ENCODE measurements at regions not wholly inside any gene's neighbourhood (a gene's known extent, or its start where the extent isn't known, plus 50 kb on each side); places are given as distances from the start of the nearest gene placed in this dataset.

GRCh38 chr7:68674826-68675225, 923.4 kb upstream of the AUTS2 start:
- no peaks in the 10 kb centered on the region for H3K36me3 ChIP-seq (ENCODE audit: insufficient read depth, low read length)
- DNase-seq = no peak
- H4K20me1 ChIP-seq (ENCODE audit: insufficient read depth, low read length) = no peaks in the 10 kb centered on the region
- H3K9ac ChIP-seq (ENCODE audit: low read depth, low read length) = no peak overlapping the region
- H3K27ac ChIP-seq (ENCODE audit: low read length) = no peak overlapping the region
- H3K79me2 ChIP-seq (ENCODE audit: insufficient read depth, low read length) = no peaks in the 10 kb centered on the region
- no peak for ATAC-seq (ENCODE audit: insufficient read depth, low read depth)
- H3K9me3 ChIP-seq (ENCODE audit: insufficient read depth, low read length, severe bottlenecking) = no peaks in the 10 kb centered on the region
- H2AFZ ChIP-seq (ENCODE audit: low read depth, low read length) = no peak overlapping the region
- H3K4me3 ChIP-seq (ENCODE audit: low read depth in 1 of 2, low read length in 2 of 2) = no peak overlapping the region
- no peak for TF ChIP-seq EZH2 (IDR thresholded peaks at IDR 0.05; ENCODE audit: borderline replicate concordance, low read depth, low read length, severe bottlenecking)
- no peak for TF ChIP-seq CTCF (IDR thresholded peaks at IDR 0.05; ENCODE audit: borderline replicate concordance, extremely low read depth, low read length, poor library complexity, severe bottlenecking)
- H3K27me3 ChIP-seq (ENCODE audit: insufficient read depth, low read length, poor library complexity) = no peaks in the 10 kb centered on the region
- no peaks in the 10 kb centered on the region for H3K4me1 ChIP-seq (ENCODE audit: insufficient read depth, low read length)
- no peak overlapping the region for H3K4me2 ChIP-seq (ENCODE audit: insufficient read depth, low read length)

- H3K4me3 ChIP-seq (ENCODE audit: low read depth in 1 of 2, low read length in 2 of 2) = no peak overlapping the region
- no peaks in the 10 kb centered on the region for H3K36me3 ChIP-seq (ENCODE audit: insufficient read depth, low read length)
- no peak overlapping the region for H2AFZ ChIP-seq (ENCODE audit: low read depth, low read length)
- no peaks in the 10 kb centered on the region for H3K9me3 ChIP-seq (ENCODE audit: insufficient read depth, low read length, severe bottlenecking)
- H3K9ac ChIP-seq (ENCODE audit: low read depth, low read length) = no peak overlapping the region
- H3K79me2 ChIP-seq (ENCODE audit: insufficient read depth, low read length) = no peaks in the 10 kb centered on the region
- no peak overlapping the region for H3K27ac ChIP-seq (ENCODE audit: low read length)
- H3K4me2 ChIP-seq (ENCODE audit: insufficient read depth, low read length) = no peak overlapping the region
- H4K20me1 ChIP-seq (ENCODE audit: insufficient read depth, low read length) = no peaks in the 10 kb centered on the region
- ATAC-seq (ENCODE audit: insufficient read depth, low read depth) = no peak
- H3K27me3 ChIP-seq (ENCODE audit: insufficient read depth, low read length, poor library complexity) = no peaks in the 10 kb centered on the region
- no peak for DNase-seq
- H3K4me1 ChIP-seq (ENCODE audit: insufficient read depth, low read length) = no peaks in the 10 kb centered on the region
- TF ChIP-seq CTCF (IDR thresholded peaks at IDR 0.05; ENCODE audit: borderline replicate concordance, extremely low read depth, low read length, poor library complexity, severe bottlenecking) (no peak), EZH2 (IDR thresholded peaks at IDR 0.05; ENCODE audit: borderline replicate concordance, low read depth, low read length, severe bottlenecking) (no peak)
Measured at GRCh38 chr7:68676813-68677535, 921.3 kb upstream of the AUTS2 start.

GRCh38 chr7:68678196-68678595, 920.1 kb upstream of the AUTS2 start:
- Histone ChIP-seq H3K36me3 (ENCODE audit: insufficient read depth, low read length) (no peaks in the 10 kb centered on the region), H3K79me2 (ENCODE audit: insufficient read depth, low read length) (no peaks in the 10 kb centered on the region), H3K4me3 (ENCODE audit: low read depth in 1 of 2, low read length in 2 of 2) (no peak overlapping the region), H3K27ac (ENCODE audit: low read length) (no peak overlapping the region), H3K9ac (ENCODE audit: low read depth, low read length) (no peak overlapping the region), H4K20me1 (ENCODE audit: insufficient read depth, low read length) (no peaks in the 10 kb centered on the region), H3K27me3 (ENCODE audit: insufficient read depth, low read length, poor library complexity) (no peaks in the 10 kb centered on the region), H3K4me1 (ENCODE audit: insufficient read depth, low read length) (no peaks in the 10 kb centered on the region), H2AFZ (ENCODE audit: low read depth, low read length) (no peak overlapping the region), H3K4me2 (ENCODE audit: insufficient read depth, low read length) (no peak overlapping the region), H3K9me3 (ENCODE audit: insufficient read depth, low read length, severe bottlenecking) (no peaks in the 10 kb centered on the region)
- no peak for DNase-seq
- TF ChIP-seq EZH2 (IDR thresholded peaks at IDR 0.05; ENCODE audit: borderline replicate concordance, low read depth, low read length, severe bottlenecking) (no peak), CTCF (IDR thresholded peaks at IDR 0.05; ENCODE audit: borderline replicate concordance, extremely low read depth, low read length, poor library complexity, severe bottlenecking) (no peak)
- ATAC-seq (ENCODE audit: insufficient read depth, low read depth) = no peak

Data from DND-41 (cell line).